Anterior cingulate cortex (tissue), 58 donors: ENCODE measurements at regions not wholly inside any gene's neighbourhood (a gene's known extent, or its start where the extent isn't known, plus 50 kb on each side); places are given as distances from the start of the nearest gene placed in this dataset.

Experiments used
- DNase-seq, 58 donors: peaks; one replicate each; lab custom pipeline; 2025; lab: John Stamatoyannopoulos, UW

GRCh38 chr7:25314094-25314730, 85.9 kb upstream of the NPVF start:
- DNase-seq, result no peak

GRCh38 chr7:25314731-25315267, 86.5 kb upstream of the NPVF start:
- DNase-seq, result no peak

GRCh38 chr7:25316366-25316765, 88.1 kb upstream of the NPVF start:
- no peak for DNase-seq

GRCh38 chr7:25318047-25318446, 89.8 kb upstream of the NPVF start:
- DNase-seq, result no peak

GRCh38 chr7:25319707-25320106, 91.4 kb upstream of the NPVF start:
- no peak for DNase-seq

- DNase-seq, result no peak
Measured at GRCh38 chr7:25320791-25321190, 92.5 kb upstream of the NPVF start.

GRCh38 chr7:25321424-25321823, 93.1 kb upstream of the NPVF start:
- DNase-seq, result no peak

GRCh38 chr7:25322473-25322872, 94.2 kb upstream of the NPVF start:
- DNase-seq, result no peak

- no peak for DNase-seq
Measured at GRCh38 chr7:25325186-25325757, 97.0 kb upstream of the NPVF start.

- no peak for DNase-seq
Measured at GRCh38 chr7:25326501-25327156, 98.3 kb upstream of the NPVF start.

GRCh38 chr7:25329815-25330214, 101.5 kb upstream of the NPVF start:
- DNase-seq, result no peak

GRCh38 chr7:25333296-25333928, 105.1 kb upstream of the NPVF start:
- no peak for DNase-seq

GRCh38 chr7:25347360-25348066, 119.2 kb upstream of the NPVF start:
- DNase-seq, result no peak

GRCh38 chr7:25348104-25348503, 119.8 kb upstream of the NPVF start:
- no peak for DNase-seq

GRCh38 chr7:25349283-25350017, 121.2 kb upstream of the NPVF start:
- DNase-seq, result no peak

GRCh38 chr7:25350041-25350440, 121.8 kb upstream of the NPVF start:
- no peak for DNase-seq

- DNase-seq, result no peak
Measured at GRCh38 chr7:25351761-25352160, 123.5 kb upstream of the NPVF start.

- DNase-seq, result no peak
Measured at GRCh38 chr7:25353196-25353595, 124.9 kb upstream of the NPVF start.

- no peak for DNase-seq
Measured at GRCh38 chr7:25353732-25354131, 125.4 kb upstream of the NPVF start.

- no peak for DNase-seq
Measured at GRCh38 chr7:25356534-25357151, 128.4 kb upstream of the NPVF start.
